GM23338 (cell line): ENCODE measurements at regions not wholly inside any gene's neighbourhood (a gene's known extent, or its start where the extent isn't known, plus 50 kb on each side); places are given as distances from the start of the nearest gene placed in this dataset.

ENCODE experiments used
- ATAC-seq: fragments of 200-7000 bp; cut with Tn5 transposase; 3 replicates; pipeline ENCODE4 v1.9.1; 2020
- DNase-seq: peaks from one replicate; pipeline ENCODE4 v3.0.0-alpha.2; 2015; ENCODE audit warnings: low spot score
- H2AFZ ChIP-seq: fragments of 200-600 bp; sonication (generic); 2 replicates; pipeline ENCODE4 v1.8.0; 2016; ENCODE audit warnings: antibody characterized with exemption, mild to moderate bottlenecking, moderate library complexity
- H3F3A ChIP-seq: fragments of 200-600 bp; sonication (generic); replicated peaks from 2 replicates; pipeline ENCODE4 v1.8.0; 2017; ENCODE audit warnings: antibody characterized with exemption, mixed run types, low read depth
- H3K27ac ChIP-seq: fragments of 200-600 bp; sonication (generic); 2 replicates; pipeline ENCODE4 v1.6.1; 2016; ENCODE audit warnings: low read depth
- H3K27me3 ChIP-seq: fragments of 200-600 bp; sonication (generic); 2 replicates; pipeline ENCODE4 v1.8.0; 2016; ENCODE audit warnings: mild to moderate bottlenecking, mixed run types, moderate library complexity; ENCODE audit not compliant: insufficient read depth
- H3K36me3 ChIP-seq: fragments of 200-600 bp; sonication (generic); 2 replicates; pipeline ENCODE4 v1.8.0; 2016; ENCODE audit warnings: mild to moderate bottlenecking; ENCODE audit not compliant: insufficient read depth
- H3K4me1 ChIP-seq: fragments of 200-600 bp; sonication (generic); 2 replicates; pipeline ENCODE4 v1.8.0; 2016; ENCODE audit warnings: mild to moderate bottlenecking, moderate library complexity; ENCODE audit not compliant: insufficient read depth
- H3K4me2 ChIP-seq: fragments of 200-600 bp; sonication (generic); 2 replicates; pipeline ENCODE4 v1.7.1; 2017; ENCODE audit warnings: mixed run types
- H3K4me3 ChIP-seq: fragments of 200-600 bp; sonication (generic); 2 replicates; pipeline ENCODE4 v1.6.1; 2016; ENCODE audit warnings: mixed run types
- H3K79me2 ChIP-seq: fragments of 200-600 bp; sonication (generic); replicated peaks from 2 replicates; pipeline ENCODE4 v1.8.0; 2017; ENCODE audit warnings: mild to moderate bottlenecking; ENCODE audit not compliant: insufficient read depth
- H3K9me2 ChIP-seq: fragments of 200-600 bp; sonication (generic); 2 replicates; pipeline ENCODE4 v1.8.0; 2017; ENCODE audit not compliant: insufficient read depth
- H4K20me1 ChIP-seq: fragments of 200-600 bp; sonication (generic); replicated peaks from 2 replicates; pipeline ENCODE4 v1.8.0; 2017; ENCODE audit warnings: mild to moderate bottlenecking; ENCODE audit not compliant: insufficient read depth
- H3K27ac Mint-ChIP-seq: 2 replicates; pipeline ENCODE4 v1.8.0; 2020; ENCODE audit warnings: inconsistent platforms, mild to moderate bottlenecking, moderate library complexity, mixed read lengths
- H3K27me3 Mint-ChIP-seq: 3 replicates; pipeline ENCODE4 v1.8.0; 2022; ENCODE audit warnings: low read depth, mild to moderate bottlenecking, moderate library complexity, mixed read lengths, inconsistent platforms; ENCODE audit not compliant: insufficient read depth, poor library complexity
- H3K36me3 Mint-ChIP-seq: 3 replicates; pipeline ENCODE4 v1.8.0; 2021; ENCODE audit warnings: low read depth, mild to moderate bottlenecking, inconsistent platforms, moderate library complexity, mixed read lengths
- H3K4me1 Mint-ChIP-seq: 3 replicates; pipeline ENCODE4 v1.8.0; 2020; ENCODE audit warnings: mild to moderate bottlenecking, inconsistent platforms, mixed read lengths
- H3K4me3 Mint-ChIP-seq: 3 replicates; pipeline ENCODE4 v1.8.0; 2021; ENCODE audit warnings: moderate library complexity, mild to moderate bottlenecking, inconsistent platforms, mixed read lengths
- H3K9me3 Mint-ChIP-seq: 3 replicates; pipeline ENCODE4 v1.8.0; 2020; ENCODE audit warnings: moderate library complexity, mild to moderate bottlenecking, inconsistent platforms, mixed read lengths
- CTCF ChIP-seq, 2 experiments: fragments of 200-600 bp in 1 of 2; sonication (generic) in 1 of 2; conservative IDR thresholded peaks; 2 replicates each; pipeline versions ENCODE4 v1.5.1 to v1.6.1; 2016 to 2017; ENCODE audit warnings: antibody characterized with exemption in 2 of 2, low read depth in 2 of 2, mild to moderate bottlenecking in 2 of 2, moderate library complexity in 1 of 2
- EZH2phosphoT487 ChIP-seq: fragments of 200-600 bp; sonication (generic); IDR thresholded peaks from one replicate; pipeline ENCODE4 v1.8.1; 2018; ENCODE audit warnings: antibody characterized with exemption; ENCODE audit not compliant: unreplicated experiment
- JUNB ChIP-seq: IDR thresholded peaks from one replicate; pipeline ENCODE4 v1.6.1; 2016; ENCODE audit warnings: antibody characterized with exemption; ENCODE audit not compliant: unreplicated experiment
- ZNF331 ChIP-seq: fragments of 250-450 bp; sonication (Bioruptor Pico); IDR thresholded peaks from 2 replicates; pipeline ENCODE4 v1.5.0; 2020; ENCODE audit warnings: low read depth, mild to moderate bottlenecking, moderate library complexity
- ZNF462 ChIP-seq: fragments of 250-450 bp; sonication (Bioruptor Pico); IDR thresholded peaks from 2 replicates; pipeline ENCODE4 v1.5.0; 2020; ENCODE audit warnings: mild to moderate bottlenecking, moderate library complexity

GRCh38 chr7:136657482-136657921 lies 210.9 kb upstream of the CHRM2 start (continued):
- TF ChIP-seq ZNF462 (CRISPR knock-in tag) = no peak
- TF ChIP-seq ZNF331 (CRISPR knock-in tag) = no peak

- no peak overlapping the region for H3K4me3 Mint-ChIP-seq
- Histone ChIP-seq H3K27ac (no peak overlapping the region), H3K4me3 (no peak overlapping the region), H3K4me1 (peaks cover 6% of the 10 kb centered on the region; the same call in 1 of the 2 replicates), H2AFZ (no peak overlapping the region), H3K4me2 (no peak overlapping the region), H3K79me2 (no peaks in the 10 kb centered on the region), H4K20me1 (no peaks in the 10 kb centered on the region), H3K36me3 (no peaks in the 10 kb centered on the region), H3F3A (no peaks in the 10 kb centered on the region), H3K27me3 (no peaks in the 10 kb centered on the region), H3K9me2 (no peaks in the 10 kb centered on the region; the same call in 1 of the 2 replicates)
- H3K27ac Mint-ChIP-seq = no peak overlapping the region
- DNase-seq (no peak), ATAC-seq (no peak)
- H3K9me3 Mint-ChIP-seq = no peaks in the 10 kb centered on the region
- H3K27me3 Mint-ChIP-seq = no peaks in the 10 kb centered on the region
- peaks cover 5% of the 10 kb centered on the region; the same call in 2 of the 3 replicates for H3K4me1 Mint-ChIP-seq
- H3K36me3 Mint-ChIP-seq = no peaks in the 10 kb centered on the region
- TF ChIP-seq ZNF331 (CRISPR knock-in tag) (no peak), EZH2phosphoT487 (no peak), JUNB (no peak), CTCF (conservative IDR thresholded peaks at IDR 0.05; ENCODE audit: low read depth in 2 of 2) (no peak), ZNF462 (CRISPR knock-in tag) (no peak)
Measured at GRCh38 chr7:136656516-136656915, 211.9 kb upstream of the CHRM2 start.
